Endothelial cell of hepatic sinusoid (primary cell): ENCODE measurements at regions not wholly inside any gene's neighbourhood (a gene's known extent, or its start where the extent isn't known, plus 50 kb on each side); places are given as distances from the start of the nearest gene placed in this dataset.
"Not testable (repeated sequence)": the region's sequence is repeated elsewhere in the genome, so short reads cannot be mapped to it uniquely, and the experiment has no call there.

Experiments
- in situ Hi-C: cut with HindIII; loops from 2 replicates; pipeline ENCODE4 v1.10.0; 2017; ENCODE audit warnings: low sequenced_read_pairs

DNA sequence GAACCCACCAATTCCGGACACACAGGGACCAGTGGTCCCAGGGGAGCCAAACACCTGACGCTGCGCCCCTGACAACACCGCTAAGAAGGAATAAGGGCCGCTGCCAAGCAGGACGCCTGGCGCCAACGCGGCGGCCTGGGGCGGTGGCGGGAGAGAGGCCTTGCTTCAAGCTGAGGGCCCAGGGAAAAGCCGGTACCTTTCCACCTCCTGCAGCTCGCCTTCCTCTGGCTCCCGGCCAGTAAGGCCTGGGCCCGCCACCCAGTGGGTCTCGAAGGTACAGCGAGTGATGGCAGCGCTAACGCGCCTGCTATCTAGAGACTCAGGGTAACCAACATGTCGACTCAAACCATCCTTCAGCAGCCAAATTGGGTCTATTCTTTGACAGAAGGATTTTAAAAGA lies 1074.1 kb downstream of the SI start:
- in situ Hi-C loops: no loop called here

DNA sequence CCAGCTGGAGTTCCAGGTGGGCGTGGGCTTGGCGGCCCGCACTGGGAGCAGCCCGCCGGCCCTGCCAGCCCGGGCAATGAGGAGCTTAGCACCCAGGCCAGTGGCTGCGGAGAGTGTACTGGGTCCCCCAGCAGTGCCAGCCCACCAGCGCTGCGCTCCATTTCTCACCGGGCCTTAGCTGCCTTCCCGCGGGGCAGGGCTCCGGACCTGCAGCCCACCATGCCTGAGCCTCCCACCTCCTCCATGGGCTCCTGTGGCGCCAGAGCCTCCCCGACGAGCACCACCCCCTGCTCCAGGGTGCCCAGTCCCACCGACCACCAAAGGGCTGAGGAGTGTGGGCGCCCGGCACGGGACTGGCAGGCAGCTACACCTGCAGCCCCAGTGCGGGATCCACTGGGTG lies 1075.3 kb downstream of the SI start:
- in situ Hi-C loops: not testable (repeated sequence)

DNA sequence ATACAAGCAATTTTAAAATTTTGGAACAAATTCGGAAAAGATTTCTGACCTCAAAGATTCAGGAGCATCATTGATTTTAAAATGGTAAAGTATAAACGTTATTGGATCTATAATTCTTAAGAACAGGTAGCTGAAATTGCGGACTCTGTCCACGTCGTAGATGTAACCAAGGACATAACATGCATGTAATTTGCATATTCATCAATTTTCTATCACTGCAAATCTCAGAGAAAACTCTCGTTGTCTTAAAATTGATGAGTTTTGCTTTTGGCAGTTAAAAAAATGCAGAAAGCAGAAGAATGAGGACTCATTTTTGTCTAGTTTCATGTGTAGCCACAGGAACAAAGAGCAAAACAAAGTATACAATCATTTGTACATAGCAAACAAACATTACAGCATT lies 1094.4 kb downstream of the SI start:
- in situ Hi-C loops: no loop called here

DNA sequence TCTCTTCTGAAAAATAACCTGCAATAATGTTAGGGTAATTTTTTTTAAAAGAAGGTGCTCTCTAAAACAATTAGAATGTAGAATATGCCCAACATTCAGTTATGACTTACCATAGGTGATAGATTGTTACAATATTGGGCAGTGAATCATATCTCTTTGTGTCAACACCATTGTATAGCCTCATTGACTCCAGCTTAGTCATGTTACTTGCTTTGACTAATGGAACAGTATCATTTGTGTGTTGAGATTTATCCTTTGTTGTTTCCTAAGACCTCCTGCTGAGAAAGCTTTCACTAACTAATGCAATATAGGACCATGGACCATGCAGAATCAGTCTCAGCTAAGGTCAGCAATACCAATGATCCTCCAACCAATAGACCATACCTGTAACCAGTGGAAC lies 1106.4 kb downstream of the SI start:
- in situ Hi-C loops: no loop called here

DNA sequence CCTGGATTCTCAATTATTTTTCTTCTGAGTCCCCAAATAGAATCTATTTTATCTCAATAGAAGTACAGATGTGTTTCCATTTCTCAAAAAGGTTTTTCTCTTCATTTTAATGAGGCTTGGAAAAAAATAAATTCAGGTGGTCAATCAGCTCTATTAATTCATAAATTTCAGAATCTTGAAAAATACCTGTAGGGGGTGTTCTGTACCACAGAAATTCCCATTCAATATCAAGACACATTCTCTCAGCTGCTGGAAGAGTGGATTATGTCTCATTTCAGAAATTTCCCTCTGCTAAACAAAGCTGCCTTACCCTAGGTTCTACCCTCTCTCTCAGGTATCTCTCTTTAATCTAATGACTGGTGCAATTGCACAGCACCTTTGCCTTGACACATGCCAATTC lies 1121.2 kb downstream of the SI start:
- in situ Hi-C loops: no loop called here

DNA sequence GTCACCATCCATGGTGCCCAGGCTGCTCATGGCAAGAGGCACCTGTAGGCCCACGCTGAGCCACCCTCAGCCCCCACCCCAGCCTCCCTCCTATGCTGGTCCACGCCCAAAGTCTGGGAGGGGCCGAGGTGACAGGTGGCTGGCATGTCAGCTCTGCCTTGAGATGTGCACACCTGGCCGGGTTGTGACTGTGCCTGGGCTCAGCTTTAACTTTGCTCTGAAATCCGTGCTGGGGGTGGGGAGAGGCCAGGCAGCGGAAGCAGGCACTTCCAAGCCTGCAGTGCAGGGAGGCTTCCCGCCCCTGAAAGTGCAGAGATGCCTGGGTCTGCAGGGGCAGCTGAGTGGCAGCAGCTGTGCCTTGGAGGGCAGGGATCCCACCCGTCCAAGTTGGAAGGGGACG lies 1124.8 kb downstream of the SI start:
- in situ Hi-C loops: no loop called here

DNA sequence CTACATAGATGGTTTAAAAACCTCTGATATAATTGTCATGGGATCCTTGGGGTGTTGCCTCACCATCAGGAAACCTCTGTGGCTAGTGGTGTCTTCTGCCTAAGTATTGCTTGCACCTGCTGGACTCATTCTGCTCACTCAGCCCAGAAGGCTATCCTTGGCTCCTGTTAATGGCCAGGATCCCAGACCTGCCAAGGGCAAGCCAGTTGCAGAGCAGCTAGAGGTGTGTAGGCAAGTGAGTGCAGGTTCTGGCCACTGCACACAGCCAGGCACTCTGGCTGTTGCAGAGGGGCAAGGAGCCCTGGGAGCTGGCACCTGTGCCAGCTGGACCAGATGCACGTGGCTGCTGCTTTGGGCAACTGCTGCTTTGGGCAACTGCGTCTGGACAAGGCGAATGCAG lies 1125.8 kb downstream of the SI start:
- in situ Hi-C loops: no loop called here

DNA sequence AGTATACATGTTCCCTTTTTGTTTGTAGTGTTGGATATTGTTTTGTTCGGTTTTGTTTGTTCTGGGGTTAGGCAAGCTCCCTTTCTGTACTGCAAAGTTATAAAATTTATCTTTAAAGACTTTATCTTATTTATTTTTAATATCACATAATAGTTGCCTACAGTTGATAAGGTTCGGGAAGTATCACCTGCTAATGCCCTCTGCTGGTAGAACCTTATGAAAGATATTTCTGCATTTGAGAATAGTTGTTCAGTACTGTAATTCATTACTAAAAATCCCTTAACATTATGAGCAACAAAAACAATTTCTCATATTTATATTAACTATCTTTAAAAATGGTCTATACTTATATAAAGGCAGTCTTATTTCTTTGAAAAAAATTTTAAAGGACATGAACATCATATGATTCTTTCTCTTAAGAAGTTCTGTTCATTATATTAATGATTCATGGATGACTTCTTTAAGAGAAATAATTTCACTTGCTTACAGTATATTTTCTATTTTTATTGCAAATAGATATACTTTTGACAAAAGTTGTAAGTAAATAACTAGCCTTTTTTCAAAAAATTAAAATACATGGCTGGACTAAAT lies 1126.8 kb downstream of the SI start:
- in situ Hi-C loops: no loop called here

DNA sequence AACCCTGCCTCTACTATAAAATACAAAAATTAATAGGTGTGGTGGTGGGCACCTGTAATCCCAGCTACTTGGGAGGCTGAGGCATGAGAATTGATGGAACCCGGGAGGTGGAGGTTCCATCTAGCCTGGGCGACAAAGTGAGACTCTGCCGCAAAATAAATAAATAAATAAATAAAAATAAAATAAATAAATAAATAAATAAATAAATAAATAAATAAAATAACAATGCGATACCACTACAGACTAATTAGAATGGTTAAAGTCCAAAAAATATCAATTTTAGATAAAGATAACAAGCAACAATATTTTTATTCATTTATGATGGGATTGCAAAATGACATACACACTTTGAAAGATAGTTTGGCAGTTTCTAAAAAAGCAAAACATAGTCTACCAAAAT lies 1131.5 kb downstream of the SI start:
- in situ Hi-C loops: no loop called here

DNA sequence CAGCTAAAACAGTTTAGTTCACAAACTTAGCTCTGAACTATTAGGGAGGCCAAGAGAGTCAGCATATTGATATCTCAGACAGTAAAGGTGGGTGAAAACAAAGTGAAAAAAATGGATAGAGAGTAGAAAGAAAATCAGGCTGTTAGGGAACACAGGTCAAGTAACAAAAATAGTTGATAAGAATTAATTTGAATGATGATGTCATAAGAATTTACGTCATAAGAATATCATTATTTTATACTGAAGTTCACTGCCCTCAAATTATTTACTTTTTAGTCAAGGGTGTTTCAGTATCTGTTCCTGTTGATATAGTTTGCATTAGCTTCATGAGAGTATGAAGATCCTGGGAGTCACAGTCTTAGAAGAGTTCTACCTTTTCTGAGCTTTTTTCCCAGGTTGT lies 1134.6 kb downstream of the SI start:
- in situ Hi-C loops: no loop called here

DNA sequence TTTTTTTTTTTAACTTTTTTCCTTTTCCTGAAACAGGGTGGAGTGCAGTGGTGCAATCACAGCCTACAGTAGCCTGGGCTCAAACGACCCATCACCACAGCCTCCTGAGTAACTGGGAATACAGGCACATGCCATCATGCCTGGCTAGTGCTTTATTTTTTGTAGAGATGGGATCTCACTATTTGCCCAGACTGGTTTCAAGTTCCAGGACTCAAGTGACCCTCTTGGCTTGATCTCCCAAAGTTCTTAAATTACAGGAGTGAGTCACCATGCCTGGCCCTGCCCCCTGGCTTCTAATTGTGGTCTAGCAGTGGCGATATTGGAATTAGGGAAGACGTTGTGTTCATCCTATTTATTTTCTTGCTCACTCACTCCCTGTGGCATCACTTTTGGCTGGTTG lies 1138.4 kb downstream of the SI start:
- in situ Hi-C loops: no loop called here

DNA sequence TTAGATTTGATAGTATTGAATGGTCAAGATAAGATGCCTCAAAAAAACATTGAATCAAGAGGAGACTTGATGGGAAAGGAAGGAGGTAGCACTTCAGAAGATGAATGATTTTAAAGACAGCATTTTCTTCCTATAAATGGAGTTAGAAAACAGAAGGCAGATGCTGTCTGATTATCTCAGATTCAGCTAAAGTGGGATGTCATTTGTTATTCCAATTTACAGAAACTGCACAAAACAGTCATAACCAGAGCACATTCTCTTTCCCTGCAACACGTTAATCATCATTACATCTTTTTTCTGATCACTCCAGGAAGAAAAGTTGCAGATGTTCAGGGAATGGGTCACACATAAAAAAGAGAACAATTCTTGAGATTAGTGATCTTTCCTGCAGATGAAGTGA lies 1141.8 kb downstream of the SI start:
- in situ Hi-C loops: no loop called here

DNA sequence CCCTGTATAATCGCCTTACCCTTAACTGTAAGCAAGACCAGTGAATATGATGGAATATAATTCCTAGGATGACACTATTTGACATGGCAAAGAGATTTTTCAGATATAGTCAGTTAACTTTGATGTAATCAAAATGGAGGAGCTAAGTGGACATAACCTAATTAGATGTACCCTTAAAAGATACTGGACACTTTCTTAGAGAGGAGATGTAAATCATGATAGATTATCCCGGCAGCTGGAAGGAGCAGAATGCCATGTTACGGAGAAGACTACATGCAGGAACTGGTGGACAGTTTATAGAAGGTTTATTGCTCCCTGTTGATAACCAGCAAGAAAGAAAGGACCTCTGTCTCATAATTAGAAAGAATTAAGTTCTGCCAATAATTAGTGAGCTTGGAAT lies 1142.9 kb downstream of the SI start:
- in situ Hi-C loops: no loop called here

DNA sequence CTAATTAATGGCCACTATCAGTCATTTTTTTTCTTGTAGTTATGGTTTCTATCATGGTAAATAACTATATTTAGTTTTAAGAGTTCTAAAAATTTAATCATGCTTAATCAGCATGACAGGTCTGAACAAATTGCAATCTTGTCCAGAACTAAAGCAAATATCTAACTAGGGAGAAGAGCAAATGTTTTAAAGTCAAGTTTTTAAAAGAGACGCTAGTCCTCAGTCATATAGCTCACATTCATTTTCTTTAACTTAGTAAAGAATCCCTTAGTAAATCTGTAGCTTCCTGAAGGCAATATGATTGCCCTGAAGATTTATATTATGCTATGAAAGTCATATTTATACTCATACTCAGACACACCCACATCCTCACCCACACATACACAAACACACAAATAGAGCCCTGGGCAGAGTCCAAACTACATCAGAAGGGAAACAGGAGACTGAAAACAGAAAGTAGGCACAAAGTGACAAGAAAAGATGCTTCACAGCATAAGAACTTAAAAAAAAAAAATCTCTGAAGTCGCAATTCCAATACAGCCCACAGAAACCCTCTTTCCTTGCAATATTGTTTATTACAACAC lies 1149.1 kb downstream of the SI start:
- in situ Hi-C loops: no loop called here

DNA sequence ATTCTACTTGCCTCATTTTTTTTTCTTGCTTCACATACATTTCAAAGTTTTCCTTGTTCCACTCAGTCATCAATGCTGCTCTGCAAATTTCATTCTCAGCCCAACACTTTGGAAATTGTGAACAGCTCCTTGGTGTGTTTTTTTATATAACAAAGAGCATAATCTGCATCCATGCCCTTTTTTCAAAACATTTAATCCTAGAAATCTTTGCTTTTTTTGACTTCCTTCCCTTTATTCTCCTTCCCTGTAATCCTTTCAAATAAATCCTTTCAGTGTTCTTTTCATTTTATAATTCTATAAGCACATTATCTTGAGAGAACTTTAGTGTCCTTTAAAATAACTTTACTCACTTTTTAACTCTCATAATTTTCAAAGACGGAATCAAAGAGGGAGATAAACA lies 1150.8 kb downstream of the SI start:
- in situ Hi-C loops: no loop called here

DNA sequence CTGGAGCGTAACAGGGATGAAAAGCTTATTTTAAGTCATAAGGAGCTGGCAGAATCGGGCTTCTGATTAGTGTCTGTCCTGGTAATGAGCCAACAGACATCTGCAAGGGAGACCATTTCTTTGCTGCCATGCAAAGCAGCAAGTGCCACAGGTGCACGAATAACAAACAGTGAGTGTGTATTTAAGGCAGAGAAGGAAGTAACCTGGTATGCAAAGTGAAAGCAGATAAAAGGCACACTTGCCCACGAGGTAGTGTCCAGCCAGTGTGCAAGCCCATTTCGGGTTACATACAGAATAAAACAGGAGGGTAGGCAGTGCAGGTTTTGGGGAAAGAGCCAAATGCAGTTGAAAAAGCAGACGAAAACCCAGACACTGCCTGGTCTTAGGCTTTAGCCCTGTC lies 1153.7 kb downstream of the SI start:
- in situ Hi-C loops: no loop called here

DNA sequence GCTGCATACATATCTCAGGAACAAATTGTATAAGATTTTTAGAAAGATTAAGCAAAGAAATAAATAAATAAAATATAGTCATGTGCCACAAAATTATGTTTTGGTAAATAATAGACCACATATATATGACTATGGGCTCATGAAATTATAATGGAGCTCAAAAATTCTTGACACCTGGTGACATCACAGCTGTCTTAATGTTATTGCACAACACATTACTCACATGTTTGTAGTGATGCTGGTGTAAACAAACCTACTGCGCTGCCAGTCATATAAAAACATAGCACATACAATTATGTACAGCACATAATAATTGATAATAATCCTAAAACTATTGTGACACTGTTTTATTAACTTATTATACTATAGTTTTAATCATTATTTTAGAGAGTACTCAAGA lies 1159.1 kb downstream of the SI start:
- in situ Hi-C loops: no loop called here

DNA sequence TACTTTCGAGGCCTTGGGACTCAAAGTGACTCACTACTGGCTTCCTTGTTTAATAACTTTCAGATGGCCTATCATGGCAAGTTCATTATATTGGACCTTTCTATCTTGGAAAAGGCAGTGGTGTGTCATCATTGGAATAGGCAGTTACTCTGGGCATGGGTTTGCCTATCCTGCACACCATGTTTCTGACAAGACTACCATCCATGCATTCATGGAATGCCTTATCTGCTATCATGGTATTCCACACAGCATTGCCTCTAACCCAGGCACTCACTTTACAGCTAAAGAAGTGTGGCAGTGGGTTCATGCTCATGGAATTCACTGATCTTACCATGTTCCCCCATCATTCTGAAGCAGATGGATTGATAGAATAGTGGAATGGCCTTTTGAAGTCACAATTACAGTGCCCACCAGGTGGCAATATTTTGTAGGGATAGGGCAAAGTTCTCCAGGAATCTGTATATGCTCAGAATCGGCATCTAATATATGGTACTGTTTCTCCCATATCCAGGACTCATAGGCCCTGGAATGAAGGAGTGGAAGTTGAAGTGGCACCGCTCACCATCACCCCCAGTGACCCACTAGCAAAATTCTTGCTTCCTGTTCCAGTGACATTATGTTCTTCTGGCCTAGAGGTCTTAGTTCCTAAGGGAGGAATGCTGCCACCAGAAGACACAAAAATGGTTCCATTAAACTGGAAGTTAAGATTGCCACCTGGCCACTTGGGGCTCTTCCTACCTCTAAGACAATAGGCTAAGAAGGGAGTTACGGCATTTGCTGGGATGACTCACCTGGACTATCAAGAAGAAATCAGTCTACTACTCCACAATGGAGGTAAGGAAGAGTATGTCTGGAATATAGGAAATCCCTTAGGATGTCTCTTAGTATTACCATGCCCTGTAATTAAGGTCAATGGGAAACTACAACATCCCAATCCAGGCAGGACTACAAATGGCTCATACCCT lies 1161.4 kb downstream of the SI start:
- in situ Hi-C loops: no loop called here

DNA sequence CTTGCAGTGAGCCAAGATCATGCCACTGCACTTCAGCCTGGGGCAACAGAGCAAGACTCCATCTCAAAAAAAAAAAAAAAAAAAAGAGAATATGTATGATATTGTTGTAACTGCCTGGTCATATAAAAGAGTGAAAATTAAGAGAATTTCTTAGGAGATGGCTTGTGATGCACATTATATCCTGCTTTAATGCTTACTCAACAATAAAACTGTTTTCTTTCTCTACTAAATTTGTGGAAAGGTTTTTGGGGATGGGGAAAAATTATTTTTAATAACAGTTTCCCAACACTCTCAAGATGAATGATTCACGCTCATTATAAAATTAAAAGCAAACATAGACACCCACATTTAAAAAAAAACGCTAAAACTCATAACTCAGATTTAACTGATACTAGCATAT lies 1163.0 kb downstream of the SI start:
- in situ Hi-C loops: no loop called here

DNA sequence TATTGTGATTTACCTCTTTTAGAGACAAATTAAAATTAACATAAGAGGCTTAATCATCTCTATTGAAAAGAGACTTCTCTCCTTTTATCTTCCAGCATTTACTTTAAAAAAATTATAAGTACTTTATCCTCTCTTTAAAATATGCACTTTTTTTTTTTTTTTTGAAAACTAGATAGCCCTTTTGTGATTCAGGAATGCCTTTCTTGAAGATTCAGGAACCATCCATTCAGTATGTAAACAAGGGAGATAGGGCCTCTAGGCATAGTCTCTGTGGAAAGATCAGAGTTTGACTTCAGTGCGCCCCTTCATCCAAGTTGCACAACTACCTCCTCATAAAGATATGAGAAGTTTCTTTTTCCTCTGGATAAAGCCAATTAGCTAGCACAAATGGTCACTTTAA lies 1163.7 kb downstream of the SI start:
- in situ Hi-C loops: no loop called here

DNA sequence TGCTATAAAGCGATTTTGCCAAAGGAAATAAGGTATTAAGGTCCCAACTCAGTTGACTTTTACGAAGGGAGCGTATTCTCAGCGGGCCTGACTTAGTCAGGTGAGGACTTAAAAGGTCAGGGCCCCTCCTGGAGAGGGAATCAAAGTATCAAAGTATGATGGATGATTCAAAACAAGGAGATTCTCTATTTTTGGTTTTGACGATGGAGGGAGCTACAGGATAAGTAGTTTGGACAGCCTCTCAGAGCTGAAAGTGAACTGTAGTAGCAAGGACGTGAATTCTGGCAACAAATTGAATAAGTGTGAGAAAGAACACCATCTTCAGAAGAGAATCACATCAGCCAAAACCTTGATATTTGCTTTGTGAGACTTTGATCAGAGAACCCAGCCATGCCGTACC lies 1186.5 kb downstream of the SI start:
- in situ Hi-C loops: no loop called here

DNA sequence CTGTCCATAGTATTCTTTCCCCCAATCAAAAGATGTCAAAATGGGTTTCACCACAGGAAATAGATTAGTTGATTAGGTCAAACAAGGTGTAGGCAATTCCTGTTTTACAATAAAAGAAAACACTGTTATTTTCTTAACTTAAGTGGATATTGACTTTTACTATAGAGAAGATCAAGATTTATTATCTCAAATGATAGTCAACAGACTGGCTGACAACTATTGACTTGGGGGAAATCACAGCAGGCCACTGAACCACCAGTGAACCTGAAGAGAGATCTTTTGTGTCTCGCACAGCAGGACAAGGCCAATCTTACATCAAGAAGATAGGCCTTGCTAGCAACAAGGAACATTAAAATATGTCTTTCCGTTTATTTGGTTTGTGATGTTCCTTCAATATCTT lies 1187.6 kb downstream of the SI start:
- in situ Hi-C loops: no loop called here
